ENCODE measurements at regions not wholly inside any gene's neighbourhood (a gene's known extent, or its start where the extent isn't known, plus 50 kb on each side); places are given as distances from the start of the nearest gene placed in this dataset.

DNA sequence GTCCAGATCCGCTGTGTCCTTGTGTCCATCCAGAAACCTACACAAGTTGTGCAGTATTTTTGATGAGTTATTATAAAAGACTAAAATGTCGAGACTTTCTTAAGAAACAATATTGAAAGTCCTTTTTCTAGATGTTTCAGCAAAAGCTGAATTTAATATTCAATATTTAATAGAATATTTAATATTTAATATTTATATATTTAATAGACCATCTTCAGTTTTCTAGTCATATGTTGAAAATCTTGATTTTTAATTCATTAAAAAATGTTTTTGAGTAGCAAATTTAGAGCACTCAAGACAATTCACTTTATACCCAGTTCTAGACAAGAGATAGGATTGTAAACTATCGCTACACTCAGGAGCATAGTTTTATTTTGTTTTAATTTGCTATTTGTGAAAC is 447.8 kb downstream of the SLITRK5 start:
- no peak for DNase-seq (ENCODE audit: extremely low read depth, low read depth)
- TF ChIP-seq, protein P1, sequence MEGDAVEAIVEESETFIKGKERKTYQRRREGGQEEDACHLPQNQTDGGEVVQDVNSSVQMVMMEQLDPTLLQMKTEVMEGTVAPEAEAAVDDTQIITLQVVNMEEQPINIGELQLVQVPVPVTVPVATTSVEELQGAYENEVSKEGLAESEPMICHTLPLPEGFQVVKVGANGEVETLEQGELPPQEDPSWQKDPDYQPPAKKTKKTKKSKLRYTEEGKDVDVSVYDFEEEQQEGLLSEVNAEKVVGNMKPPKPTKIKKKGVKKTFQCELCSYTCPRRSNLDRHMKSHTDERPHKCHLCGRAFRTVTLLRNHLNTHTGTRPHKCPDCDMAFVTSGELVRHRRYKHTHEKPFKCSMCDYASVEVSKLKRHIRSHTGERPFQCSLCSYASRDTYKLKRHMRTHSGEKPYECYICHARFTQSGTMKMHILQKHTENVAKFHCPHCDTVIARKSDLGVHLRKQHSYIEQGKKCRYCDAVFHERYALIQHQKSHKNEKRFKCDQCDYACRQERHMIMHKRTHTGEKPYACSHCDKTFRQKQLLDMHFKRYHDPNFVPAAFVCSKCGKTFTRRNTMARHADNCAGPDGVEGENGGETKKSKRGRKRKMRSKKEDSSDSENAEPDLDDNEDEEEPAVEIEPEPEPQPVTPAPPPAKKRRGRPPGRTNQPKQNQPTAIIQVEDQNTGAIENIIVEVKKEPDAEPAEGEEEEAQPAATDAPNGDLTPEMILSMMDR (IDR thresholded peaks at IDR 0.05; ENCODE audit: low read depth, low read length): no peak

DNA sequence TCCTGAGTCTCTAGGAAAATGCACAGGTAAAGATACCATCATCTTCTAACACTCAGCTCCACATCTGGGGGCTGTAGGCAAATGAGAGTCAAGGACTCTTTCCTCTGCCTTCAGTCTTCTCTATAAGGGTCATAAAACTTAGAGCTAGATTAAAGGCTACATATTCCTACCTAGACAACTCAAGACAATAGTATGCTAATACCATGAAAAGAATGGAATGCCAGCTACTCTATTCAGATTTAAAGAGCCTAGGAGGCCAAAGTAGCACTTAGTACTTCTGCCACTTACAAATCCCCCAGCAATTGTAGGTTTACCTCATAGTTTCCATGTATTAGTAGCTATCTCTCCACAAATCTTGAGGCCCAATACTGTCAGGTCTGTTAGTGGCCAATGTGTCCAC is 453.0 kb downstream of the SLITRK5 start:
- DNase-seq (ENCODE audit: extremely low read depth, low read depth): no peak
- TF ChIP-seq, protein P1 (IDR thresholded peaks at IDR 0.05; ENCODE audit: low read depth, low read length): no peak

DNA sequence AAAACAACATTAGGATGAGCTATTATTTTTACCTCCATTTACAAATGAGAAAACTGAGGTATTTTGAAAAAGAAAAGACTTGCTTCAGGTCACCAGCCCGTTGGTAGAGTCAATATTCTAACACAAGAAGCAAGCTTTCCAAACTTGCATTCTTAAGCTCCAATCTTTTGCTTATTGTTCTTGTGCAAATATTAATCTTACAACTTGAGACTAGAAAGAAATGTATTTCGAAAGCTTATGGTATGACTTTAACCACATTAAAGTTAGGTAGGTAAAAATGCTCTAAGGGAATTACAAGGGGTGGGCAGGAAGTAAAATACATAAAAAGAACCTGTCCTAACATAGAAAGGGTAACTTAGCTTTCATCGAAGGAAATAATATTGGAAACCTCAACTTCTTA is 453.9 kb downstream of the SLITRK5 start:
- no peak for DNase-seq (ENCODE audit: extremely low read depth, low read depth)
- TF ChIP-seq, protein P1 (IDR thresholded peaks at IDR 0.05; ENCODE audit: low read depth, low read length): no peak

DNA sequence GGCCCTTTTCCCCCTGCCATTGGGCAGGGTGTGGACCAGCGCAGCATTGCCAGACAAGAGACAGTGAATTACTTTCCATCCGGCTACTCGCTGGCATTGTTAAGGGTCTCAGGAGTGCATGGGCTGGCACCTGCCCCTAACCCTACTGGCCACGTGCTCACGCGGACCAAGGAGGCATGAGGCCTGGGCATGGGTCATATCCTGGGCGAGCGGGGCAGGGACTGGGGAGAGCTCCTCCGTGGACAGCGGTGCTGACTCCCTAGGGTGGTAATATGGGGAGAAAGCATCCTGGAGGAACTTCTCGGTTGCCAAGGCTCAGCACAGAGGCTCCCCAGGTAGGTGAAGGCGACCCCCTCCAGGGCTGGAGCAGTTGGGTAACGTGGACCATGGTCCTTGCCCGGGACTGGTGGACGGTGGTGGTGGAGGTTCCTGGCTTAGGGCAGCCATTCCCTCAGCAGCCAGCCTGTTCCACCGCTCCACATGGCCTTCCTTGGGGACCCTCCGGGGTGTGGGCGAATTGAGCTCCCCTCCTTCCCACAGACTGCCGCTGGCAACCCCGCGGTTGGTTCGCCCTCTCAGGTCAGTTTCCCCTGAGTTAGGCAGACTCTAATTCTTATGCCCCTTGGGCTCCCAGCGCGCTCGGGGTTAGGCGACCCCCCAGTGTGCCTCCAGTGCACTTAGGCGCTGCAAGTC is 465.1 kb downstream of the SLITRK5 start:
- TF ChIP-seq, protein P1 (IDR thresholded peaks at IDR 0.05; ENCODE audit: low read depth, low read length): no peak
- DNase-seq (ENCODE audit: extremely low read depth, low read depth): no peak

DNA sequence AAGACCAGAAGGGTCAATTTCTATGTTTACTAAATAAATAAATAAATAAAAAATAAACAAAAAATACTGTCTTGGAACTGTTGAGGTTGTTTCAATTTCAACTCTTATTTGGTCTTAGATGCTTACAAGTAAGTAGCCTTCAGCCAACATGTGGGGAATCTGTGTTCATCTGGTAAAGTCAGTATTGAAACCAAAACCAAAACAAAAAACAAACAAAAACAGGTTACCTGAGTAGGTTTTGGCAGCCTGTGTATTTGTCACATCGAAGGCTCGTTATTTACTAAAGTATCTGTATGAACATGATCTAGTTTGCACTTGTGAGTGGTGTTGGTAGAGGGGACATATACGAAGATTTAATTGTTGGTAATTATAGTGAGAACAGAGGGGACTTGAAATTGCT is 471.5 kb downstream of the SLITRK5 start:
- DNase-seq (ENCODE audit: extremely low read depth, low read depth): no peak
- TF ChIP-seq, protein P1 (IDR thresholded peaks at IDR 0.05; ENCODE audit: low read depth, low read length): no peak

DNA sequence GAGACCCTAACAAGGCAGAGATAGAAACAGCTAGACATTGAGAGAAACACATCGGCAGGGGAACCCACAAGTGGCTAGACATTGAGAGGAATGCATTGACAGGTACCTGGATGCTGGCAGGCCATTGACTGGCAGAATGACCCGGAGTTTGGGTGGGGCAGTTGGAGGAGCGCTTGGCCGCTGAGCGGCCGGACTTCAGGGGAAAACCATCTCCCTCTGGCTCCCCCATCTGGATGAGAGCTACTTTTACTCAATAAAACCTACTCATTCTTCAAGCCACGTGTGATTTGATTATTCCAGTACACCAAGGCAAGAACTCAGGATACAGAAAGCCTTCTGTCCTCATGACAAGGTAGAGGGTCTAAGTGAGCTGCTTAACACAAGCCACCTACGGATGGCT is 473.4 kb downstream of the SLITRK5 start:
- no peak for DNase-seq (ENCODE audit: extremely low read depth, low read depth)
- TF ChIP-seq, protein P1 (IDR thresholded peaks at IDR 0.05; ENCODE audit: low read depth, low read length): no peak

DNA sequence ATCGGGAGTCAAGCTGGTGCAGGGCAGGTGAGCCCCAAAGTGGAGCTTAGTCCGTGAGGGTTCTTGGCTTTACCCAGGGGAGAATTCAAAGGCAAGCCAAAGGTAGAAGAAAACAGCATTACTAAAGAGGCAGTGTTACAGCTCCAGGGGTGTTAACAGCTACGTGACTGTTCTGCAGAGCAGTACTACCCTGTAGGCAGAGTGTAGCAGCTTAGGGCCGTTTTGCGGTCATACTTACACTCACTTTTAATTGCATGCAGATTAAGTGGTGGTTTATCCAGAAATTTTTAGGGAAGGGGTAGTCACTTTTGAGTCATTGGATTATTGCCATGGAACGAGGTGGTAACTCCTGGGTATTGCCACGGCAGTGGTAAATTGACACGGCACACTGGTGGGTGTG is 482.2 kb downstream of the SLITRK5 start:
- TF ChIP-seq, protein P1 (IDR thresholded peaks at IDR 0.05; ENCODE audit: low read depth, low read length): no peak
- no peak for DNase-seq (ENCODE audit: extremely low read depth, low read depth)

Measured in AG09319 (cell line).